ENCODE measurements at regions not wholly inside any gene's neighbourhood (a gene's known extent, or its start where the extent isn't known, plus 50 kb on each side); places are given as distances from the start of the nearest gene placed in this dataset.

GRCh38 chr2:72004201-72004915, 143.3 kb downstream of the CYP26B1 start:
- TF ChIP-seq CTCF (IDR thresholded peaks at IDR 0.05) (no peak), ZFX (IDR thresholded peaks at IDR 0.05; ENCODE audit: borderline replicate concordance) (no peak)
